ENCODE measurements at regions not wholly inside any gene's neighbourhood (a gene's known extent, or its start where the extent isn't known, plus 50 kb on each side); places are given as distances from the start of the nearest gene placed in this dataset.

DNA sequence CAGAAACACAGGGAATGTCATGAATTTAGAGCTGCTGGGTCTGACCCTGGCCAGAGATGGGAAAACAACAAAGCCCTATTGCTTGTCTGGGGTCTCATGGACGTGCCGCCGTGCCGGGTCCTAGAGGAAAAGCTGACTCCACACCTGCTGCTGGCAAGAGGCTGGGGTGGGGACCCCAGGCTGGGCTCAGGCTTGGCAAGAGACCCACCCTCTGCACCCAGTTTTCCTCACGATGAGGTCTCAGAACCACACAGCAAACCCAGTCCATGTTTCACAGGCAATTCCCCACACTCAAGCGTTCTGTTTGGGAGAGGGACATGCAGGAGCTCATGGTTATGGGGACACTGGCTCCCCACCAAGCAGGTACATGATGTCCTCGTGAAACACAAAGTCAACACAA lies 367.3 kb upstream of the SALL3 start:
- DNase-seq = peak; percentile 42
- H3K4me3 ChIP-seq = no peak overlapping the region
- intact Hi-C loops (cut with DNase I; ENCODE audit: low total_unique reads) = no loop called here
- TF ChIP-seq POLR2A (IDR thresholded peaks at IDR 0.05) (no peak), POLR2AphosphoS5 (IDR thresholded peaks at IDR 0.05) (no peak)
- TF ChIP-seq, protein P1, sequence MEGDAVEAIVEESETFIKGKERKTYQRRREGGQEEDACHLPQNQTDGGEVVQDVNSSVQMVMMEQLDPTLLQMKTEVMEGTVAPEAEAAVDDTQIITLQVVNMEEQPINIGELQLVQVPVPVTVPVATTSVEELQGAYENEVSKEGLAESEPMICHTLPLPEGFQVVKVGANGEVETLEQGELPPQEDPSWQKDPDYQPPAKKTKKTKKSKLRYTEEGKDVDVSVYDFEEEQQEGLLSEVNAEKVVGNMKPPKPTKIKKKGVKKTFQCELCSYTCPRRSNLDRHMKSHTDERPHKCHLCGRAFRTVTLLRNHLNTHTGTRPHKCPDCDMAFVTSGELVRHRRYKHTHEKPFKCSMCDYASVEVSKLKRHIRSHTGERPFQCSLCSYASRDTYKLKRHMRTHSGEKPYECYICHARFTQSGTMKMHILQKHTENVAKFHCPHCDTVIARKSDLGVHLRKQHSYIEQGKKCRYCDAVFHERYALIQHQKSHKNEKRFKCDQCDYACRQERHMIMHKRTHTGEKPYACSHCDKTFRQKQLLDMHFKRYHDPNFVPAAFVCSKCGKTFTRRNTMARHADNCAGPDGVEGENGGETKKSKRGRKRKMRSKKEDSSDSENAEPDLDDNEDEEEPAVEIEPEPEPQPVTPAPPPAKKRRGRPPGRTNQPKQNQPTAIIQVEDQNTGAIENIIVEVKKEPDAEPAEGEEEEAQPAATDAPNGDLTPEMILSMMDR (IDR thresholded peaks at IDR 0.05 in 8 of 11, conservative IDR thresholded peaks at IDR 0.05 in 3 of 11) = no peak
- no peak overlapping the region for H3K27ac ChIP-seq
- peaks cover 0 to 33% (median 23%) of the 10 kb centered on the region in 8 donors for H3K9me3 ChIP-seq
- H3K4me1 ChIP-seq = no peaks in the 10 kb centered on the region
- no peaks in the 10 kb centered on the region for H3K36me3 ChIP-seq
- peaks cover 0 to 12% (median 0%) of the 10 kb centered on the region in 7 donors for H3K27me3 ChIP-seq (replicated peaks in 1 of 7)
- 72 to 89% (median 84%) methylated on average over 7 of the region's 7 CpGs for WGBS, 5 donors

DNA sequence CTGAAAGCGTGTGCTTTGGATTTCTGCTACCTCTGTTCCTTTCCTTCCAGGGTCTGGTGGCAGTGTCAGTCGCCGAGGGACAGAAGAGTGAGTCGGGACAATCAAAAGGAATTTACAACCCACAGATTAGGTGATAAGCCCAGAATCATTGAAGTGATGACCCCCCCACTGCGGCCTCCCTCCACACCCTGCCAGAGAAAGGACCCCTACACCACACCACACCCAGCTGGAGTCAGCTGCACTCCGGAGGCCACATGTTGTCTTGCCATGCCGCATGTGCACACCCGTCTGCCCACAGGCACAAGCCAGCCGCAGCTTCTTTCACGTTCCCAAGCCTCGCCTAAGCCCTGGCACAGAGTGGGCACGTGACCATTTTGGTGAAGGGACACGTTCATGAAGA lies 366.8 kb upstream of the SALL3 start:
- Histone ChIP-seq H3K36me3 (no peaks in the 10 kb centered on the region), H3K27ac (no peak overlapping the region), H3K27me3 (replicated peaks in 1 of 7) (peaks cover 0 to 7% (median 0%) of the 10 kb centered on the region in 7 donors), H3K4me1 (no peaks in the 10 kb centered on the region), H3K4me3 (no peak overlapping the region), H3K9me3 (peaks cover 0 to 38% (median 25%) of the 10 kb centered on the region in 8 donors)
- 84 to 91% (median 87%) methylated on average over 11 to 13 of the region's 13 CpGs for WGBS, 5 donors
- TF ChIP-seq POLR2A (IDR thresholded peaks at IDR 0.05) (no peak), POLR2AphosphoS5 (IDR thresholded peaks at IDR 0.05) (no peak)
- TF ChIP-seq, protein P1 (IDR thresholded peaks at IDR 0.05 in 8 of 11, conservative IDR thresholded peaks at IDR 0.05 in 3 of 11) = no peak
- intact Hi-C loops (cut with DNase I; ENCODE audit: low total_unique reads) = no loop called here
- DNase-seq = peak; percentile 38

DNA sequence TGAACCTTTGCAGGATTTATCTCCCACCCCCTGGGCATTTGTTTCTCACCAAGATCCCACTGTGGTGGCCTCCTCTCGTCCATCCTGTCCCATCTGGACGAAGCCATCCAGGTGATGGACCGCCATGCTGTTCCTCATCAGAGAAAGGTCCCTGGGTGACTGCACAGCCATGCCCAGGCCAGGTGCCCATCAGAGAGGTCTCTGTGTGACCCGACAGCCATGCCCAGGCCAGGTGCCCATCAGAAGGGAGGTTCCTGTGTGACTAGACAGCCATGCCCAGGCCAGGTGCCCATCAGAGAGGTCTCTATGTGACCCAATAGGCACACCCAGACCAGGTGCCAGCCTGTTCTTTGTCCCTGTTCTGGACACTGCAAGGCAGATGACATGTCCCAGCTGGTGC lies 360.9 kb upstream of the SALL3 start:
- peaks cover 0 to 18% (median 0%) of the 10 kb centered on the region in 7 donors for H3K27me3 ChIP-seq (replicated peaks in 1 of 7)
- intact Hi-C loops (cut with DNase I; ENCODE audit: low total_unique reads) = no loop called here
- no peak for DNase-seq
- H3K9me3 ChIP-seq = peaks cover 0 to 48% (median 24%) of the 10 kb centered on the region in 8 donors
- peaks cover 0 to 7% (median 0%) of the 10 kb centered on the region in 6 donors for H3K4me1 ChIP-seq
- no peak overlapping the region for H3K27ac ChIP-seq
- TF ChIP-seq POLR2AphosphoS5 (IDR thresholded peaks at IDR 0.05) (no peak), POLR2A (IDR thresholded peaks at IDR 0.05) (no peak)
- TF ChIP-seq, protein P1 (IDR thresholded peaks at IDR 0.05 in 8 of 11, conservative IDR thresholded peaks at IDR 0.05 in 3 of 11) = no peak
- no peak overlapping the region for H3K4me3 ChIP-seq
- whole genome bisulfite sequencing, 5 donors = 84 to 97% (median 87%) methylated on average over 3 to 4 of the region's 4 CpGs
- no peaks in the 10 kb centered on the region for H3K36me3 ChIP-seq

DNA sequence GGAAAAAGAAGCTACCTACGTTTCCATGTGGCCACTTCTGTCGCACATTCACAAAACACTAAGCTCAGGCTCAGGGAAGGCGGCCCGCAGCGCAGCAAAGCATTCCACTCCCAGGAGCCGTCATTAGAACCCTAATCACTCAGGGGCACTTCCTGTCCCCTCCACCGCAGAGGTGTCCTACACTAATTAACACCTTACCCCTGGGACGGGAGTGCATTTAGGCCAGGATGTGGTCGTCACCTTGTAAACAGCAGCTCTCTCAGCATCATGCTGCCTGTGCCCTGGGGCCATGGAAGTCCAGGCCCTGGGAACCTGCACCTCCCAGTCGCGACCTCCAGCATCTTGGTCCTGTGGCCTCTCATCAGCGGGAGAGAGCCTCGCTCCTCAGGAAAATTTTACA lies 359.8 kb upstream of the SALL3 start:
- 36 to 45% (median 43%) methylated on average over 13 of the region's 13 CpGs for WGBS, 5 donors
- no peak for DNase-seq

More for the DNA sequence above, 359.8 kb upstream of the SALL3 start:
- no peak overlapping the region for H3K4me3 ChIP-seq
- TF ChIP-seq, protein P1 (IDR thresholded peaks at IDR 0.05 in 8 of 11, conservative IDR thresholded peaks at IDR 0.05 in 3 of 11) = no peak
- TF ChIP-seq POLR2AphosphoS5 (IDR thresholded peaks at IDR 0.05) = no peak
- no peak for TF ChIP-seq POLR2A (IDR thresholded peaks at IDR 0.05)
- H3K36me3 ChIP-seq = no peaks in the 10 kb centered on the region
- peaks cover 0 to 7% (median 0%) of the 10 kb centered on the region in 6 donors for H3K4me1 ChIP-seq
- peaks cover 0 to 44% (median 22%) of the 10 kb centered on the region in 8 donors for H3K9me3 ChIP-seq
- H3K27ac ChIP-seq = no peak overlapping the region
- intact Hi-C loops (cut with DNase I; ENCODE audit: low total_unique reads) = no loop called here
- peaks cover 0 to 23% (median 0%) of the 10 kb centered on the region in 7 donors for H3K27me3 ChIP-seq (replicated peaks in 1 of 7)

Measured in spleen (tissue), 11 donors.